HFF-Myc (cell line): ENCODE measurements at regions not wholly inside any gene's neighbourhood (a gene's known extent, or its start where the extent isn't known, plus 50 kb on each side); places are given as distances from the start of the nearest gene placed in this dataset.
"Not testable (repeated sequence)": the region's sequence is repeated elsewhere in the genome, so short reads cannot be mapped to it uniquely, and the experiment has no call there.

Experiments used
- DNase-seq: peaks from one replicate; pipeline ENCODE4 v3.0.0-alpha.2; 2011; ENCODE audit warnings: low read depth; ENCODE audit errors: extremely low read depth
- H3K4me3 ChIP-seq: replicated peaks from 2 replicates; pipeline ENCODE4 v1.5.1; 2011; ENCODE audit warnings: low read depth, mild to moderate bottlenecking, control low read depth, low read length
- CTCF ChIP-seq: IDR thresholded peaks from 2 replicates; pipeline ENCODE4 v1.5.1; 2012; ENCODE audit warnings: mild to moderate bottlenecking, low read depth, low read length, control low read depth; ENCODE audit errors: missing control alignments

GRCh38 chr7:156344595-156344994 lies 296.0 kb upstream of the RNF32 start:
- no peak for DNase-seq
- TF ChIP-seq CTCF, result no peak
- H3K4me3 ChIP-seq, result no peak overlapping the region

GRCh38 chr7:156334636-156335035 lies 305.9 kb upstream of the RNF32 start:
- no peak for DNase-seq
- no peak overlapping the region for H3K4me3 ChIP-seq
- TF ChIP-seq CTCF, result no peak

- no peak for TF ChIP-seq CTCF
- no peak for DNase-seq
- H3K4me3 ChIP-seq, result no peak overlapping the region
Observed at GRCh38 chr7:156327916-156328315, 312.7 kb upstream of the RNF32 start.

- H3K4me3 ChIP-seq, result no peak overlapping the region
- DNase-seq, result no peak
- no peak for TF ChIP-seq CTCF
Observed at GRCh38 chr7:156327474-156327873, 313.1 kb upstream of the RNF32 start.

GRCh38 chr7:156324201-156324600 lies 316.4 kb upstream of the RNF32 start:
- no peak for TF ChIP-seq CTCF
- H3K4me3 ChIP-seq, result no peak overlapping the region
- DNase-seq, result no peak

- not testable (repeated sequence) for H3K4me3 ChIP-seq, DNase-seq
Observed at GRCh38 chr7:156321430-156321829, 319.1 kb upstream of the RNF32 start.

- no peak for TF ChIP-seq CTCF
- DNase-seq, result no peak
- no peak overlapping the region for H3K4me3 ChIP-seq
Observed at GRCh38 chr7:156318926-156319325, 321.6 kb upstream of the RNF32 start.

GRCh38 chr7:156318426-156318825 lies 322.1 kb upstream of the RNF32 start:
- no peak overlapping the region for H3K4me3 ChIP-seq
- no peak for DNase-seq

More at GRCh38 chr7:156318426-156318825, 322.1 kb upstream of the RNF32 start:
- no peak for TF ChIP-seq CTCF
